Breast epithelium (tissue), 3 donors: ENCODE measurements at regions not wholly inside any gene's neighbourhood (a gene's known extent, or its start where the extent isn't known, plus 50 kb on each side); places are given as distances from the start of the nearest gene placed in this dataset.

ENCODE experiments used
- CTCF ChIP-seq, 3 donors: fragments of 450-650 bp; IDR thresholded peaks; one replicate each; pipeline ENCODE4 v1.5.1; 2016 to 2017; ENCODE audit warnings: antibody characterized with exemption in 3 of 3, mild to moderate bottlenecking in 3 of 3, moderate library complexity in 3 of 3
- POLR2A ChIP-seq: fragments of 450-650 bp; IDR thresholded peaks from one replicate; pipeline ENCODE4 v1.6.1; 2016; ENCODE audit warnings: antibody characterized with exemption, mild to moderate bottlenecking, moderate library complexity
- POLR2AphosphoS5 ChIP-seq, 3 donors: sonication (generic); formaldehyde crosslinking; IDR thresholded peaks; one replicate each; pipeline ENCODE4 v1.6.1; 2017; ENCODE audit warnings: antibody characterized with exemption in 3 of 3

- TF ChIP-seq CTCF (IDR thresholded peaks at IDR 0.05) = no peak
- no peak for TF ChIP-seq POLR2A
- no peak for TF ChIP-seq POLR2AphosphoS5 (IDR thresholded peaks at IDR 0.05)
These were observed 825.7 kb downstream of the AACS start for GRCh38 chr12:125890971-125891370.
